GM23248 (cell line): ENCODE measurements at regions not wholly inside any gene's neighbourhood (a gene's known extent, or its start where the extent isn't known, plus 50 kb on each side); places are given as distances from the start of the nearest gene placed in this dataset.

Source experiments
- EZH2 ChIP-seq: fragments of 200-600 bp; sonication (generic); IDR thresholded peaks from 2 replicates; pipeline ENCODE4 v1.6.1; 2018; ENCODE audit warnings: antibody characterized with exemption, mild to moderate bottlenecking; ENCODE audit not compliant: insufficient read depth, poor library complexity, severe bottlenecking
- EZH2phosphoT487 ChIP-seq: fragments of 200-600 bp; sonication (generic); IDR thresholded peaks from 2 replicates; pipeline ENCODE4 v1.6.1; 2018; ENCODE audit warnings: antibody characterized with exemption, moderate library complexity, mild to moderate bottlenecking, low read depth; ENCODE audit not compliant: insufficient read depth

- no peak for TF ChIP-seq EZH2
- TF ChIP-seq EZH2phosphoT487 = no peak
These were observed 85.4 kb upstream of the GTSF1L start for GRCh38 chr20:43812216-43812615.
